GM12892 (cell line): ENCODE measurements at regions not wholly inside any gene's neighbourhood (a gene's known extent, or its start where the extent isn't known, plus 50 kb on each side); places are given as distances from the start of the nearest gene placed in this dataset.

ENCODE experiments used
- DNase-seq: peaks from one replicate; pipeline ENCODE4 v3.0.0; 2011; ENCODE audit not compliant: insufficient read length
- FAIRE-seq: peaks from 2 replicates; lab custom pipeline; 2011; peaks lifted over from hg19 to GRCh38; lab: Jason Lieb, UNC
- POLR2A ChIP-seq: IDR thresholded peaks from 2 replicates; pipeline ENCODE4 v1.6.1; 2011; ENCODE audit warnings: low read depth, low read length, control low read depth
- POLR2AphosphoS5 ChIP-seq: IDR thresholded peaks from 2 replicates; pipeline ENCODE4 v1.6.1; 2011; ENCODE audit warnings: low read depth, low read length, control low read depth
- TAF1 ChIP-seq: IDR thresholded peaks from 2 replicates; pipeline ENCODE4 v1.6.1; 2011; ENCODE audit warnings: low read depth, mild to moderate bottlenecking, control low read depth, low read length, borderline replicate concordance

DNA sequence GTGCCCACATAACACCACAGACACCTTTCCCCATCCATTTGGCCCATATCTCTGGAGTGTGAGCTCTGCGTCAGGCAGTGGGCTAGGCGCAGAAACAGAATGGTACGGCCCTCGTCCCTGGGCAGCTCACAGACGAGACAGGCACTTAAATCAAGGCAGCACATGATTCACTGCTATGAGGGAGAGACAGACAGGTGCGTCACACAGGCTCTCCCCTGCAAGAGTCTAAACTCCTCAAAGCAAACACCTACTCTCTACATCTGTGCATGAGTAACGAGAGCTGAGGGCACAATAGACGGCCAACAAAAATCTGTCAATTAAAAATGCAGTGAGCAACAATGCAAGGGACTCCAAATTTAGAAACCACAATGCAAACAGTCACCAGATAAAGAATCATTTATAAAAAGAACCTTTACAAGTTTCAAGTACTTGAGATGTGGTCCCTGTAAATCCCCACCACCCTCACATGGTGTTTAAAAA lies 348.9 kb downstream of the UQCRFS1 start:
- TF ChIP-seq POLR2A (no peak), TAF1 (no peak), POLR2AphosphoS5 (no peak)
- DNase-seq (no peak), FAIRE-seq (no peak)

DNA sequence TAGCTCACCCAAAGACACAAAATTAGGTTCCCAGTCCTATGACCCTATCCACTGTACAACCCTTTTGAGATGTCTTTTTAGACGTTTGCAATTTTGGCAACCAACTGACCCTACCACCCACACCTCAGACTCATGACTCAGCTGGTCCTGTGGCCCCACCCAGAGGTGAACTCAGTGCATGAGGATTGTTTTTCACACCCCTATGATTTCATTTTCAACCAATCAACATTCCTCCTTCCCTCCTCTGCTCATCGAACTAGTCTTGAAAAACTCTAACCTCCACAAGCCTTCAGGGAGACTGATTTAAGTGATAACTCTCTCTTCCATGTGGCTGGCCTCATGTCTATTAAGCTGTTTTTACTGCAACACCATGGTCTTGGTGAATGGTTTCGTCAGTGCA lies 350.7 kb downstream of the UQCRFS1 start:
- TF ChIP-seq POLR2A = no peak

DNA sequence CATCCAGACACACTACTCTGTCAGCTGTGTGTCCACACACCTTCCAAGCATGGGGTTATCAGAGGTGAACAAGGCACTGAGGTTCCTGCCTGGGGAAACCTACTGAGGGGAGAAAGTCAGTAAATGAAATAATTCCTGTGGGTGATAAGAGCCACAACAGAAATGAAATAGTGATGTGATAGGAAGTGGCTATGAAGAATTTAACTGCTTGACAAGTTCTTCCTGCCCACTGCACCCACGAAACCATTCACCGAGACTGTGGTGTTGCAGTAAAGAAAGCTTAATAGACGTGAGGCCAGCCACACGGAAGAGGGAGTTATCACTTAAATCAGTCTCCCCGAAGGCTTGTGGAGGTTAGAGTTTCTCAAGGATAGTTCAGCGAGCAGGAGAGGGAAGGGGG lies 353.1 kb downstream of the UQCRFS1 start:
- DNase-seq (no peak), FAIRE-seq (no peak)
- TF ChIP-seq POLR2A (no peak), TAF1 (no peak)

More for the DNA sequence above, 350.7 kb downstream of the UQCRFS1 start:
- DNase-seq = no peak
- no peak for FAIRE-seq

DNA sequence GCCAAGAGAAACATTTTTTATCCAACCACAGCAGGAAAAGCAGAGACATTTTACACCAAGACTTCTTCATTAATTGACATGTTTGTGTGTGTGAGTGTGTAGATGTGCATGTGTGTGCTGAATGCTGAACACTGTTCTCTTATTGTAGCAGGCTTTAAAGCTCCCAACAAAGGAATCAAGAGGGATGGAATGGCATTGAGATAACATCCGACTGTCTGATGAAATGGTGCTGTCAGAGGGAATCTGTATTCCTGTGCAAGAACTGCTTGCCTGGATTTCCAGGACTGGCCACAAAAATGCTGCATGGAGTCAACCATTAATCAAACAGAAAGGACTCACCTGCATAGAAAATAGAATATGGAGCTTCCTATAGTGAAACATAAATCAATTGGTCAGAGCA lies 354.0 kb downstream of the UQCRFS1 start:
- DNase-seq (no peak), FAIRE-seq (no peak)
- TF ChIP-seq TAF1 = no peak
- TF ChIP-seq POLR2A = no peak
- TF ChIP-seq POLR2AphosphoS5 = no peak

DNA sequence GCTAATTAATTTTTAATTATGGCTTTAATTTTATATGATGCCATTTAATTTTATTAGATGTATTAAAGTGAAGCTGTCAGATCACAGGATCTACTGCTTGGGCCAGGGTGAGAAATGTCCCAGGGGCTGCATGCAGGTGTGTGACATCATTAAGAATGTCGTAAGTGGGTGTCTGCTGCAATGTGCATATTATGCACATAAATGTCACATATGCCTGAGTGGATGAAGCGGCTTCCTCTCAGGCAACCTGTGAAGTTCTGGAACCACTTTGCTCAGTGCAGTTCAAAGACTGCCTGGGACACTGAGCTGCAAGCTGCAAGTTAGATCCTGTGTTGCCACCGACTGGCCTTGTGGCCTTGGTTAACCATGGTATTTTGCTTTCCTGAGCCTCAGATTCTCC lies 355.0 kb downstream of the UQCRFS1 start:
- DNase-seq (no peak), FAIRE-seq (no peak)
- no peak for TF ChIP-seq POLR2AphosphoS5
- TF ChIP-seq POLR2A = no peak
- no peak for TF ChIP-seq TAF1

DNA sequence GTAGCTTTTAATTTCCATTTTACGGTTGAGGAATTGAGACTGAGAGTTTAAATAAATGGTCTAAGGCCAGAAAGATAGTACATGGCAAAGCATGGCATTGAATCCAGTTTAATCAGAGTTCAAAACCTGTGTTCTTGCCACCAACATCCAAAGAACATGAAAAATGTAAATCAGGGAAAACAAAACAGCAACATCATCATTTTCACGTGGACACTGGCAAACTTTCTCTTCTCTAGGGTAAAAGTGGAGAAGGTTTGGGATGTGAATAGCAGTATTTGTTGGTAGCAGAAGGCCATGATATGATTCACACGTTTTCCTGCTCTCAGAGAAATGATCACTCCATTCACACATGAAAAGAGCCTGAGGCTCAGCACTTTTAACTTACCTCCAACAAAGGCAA lies 357.7 kb downstream of the UQCRFS1 start:
- no peak for FAIRE-seq
- TF ChIP-seq TAF1 = no peak
- DNase-seq = no peak

DNA sequence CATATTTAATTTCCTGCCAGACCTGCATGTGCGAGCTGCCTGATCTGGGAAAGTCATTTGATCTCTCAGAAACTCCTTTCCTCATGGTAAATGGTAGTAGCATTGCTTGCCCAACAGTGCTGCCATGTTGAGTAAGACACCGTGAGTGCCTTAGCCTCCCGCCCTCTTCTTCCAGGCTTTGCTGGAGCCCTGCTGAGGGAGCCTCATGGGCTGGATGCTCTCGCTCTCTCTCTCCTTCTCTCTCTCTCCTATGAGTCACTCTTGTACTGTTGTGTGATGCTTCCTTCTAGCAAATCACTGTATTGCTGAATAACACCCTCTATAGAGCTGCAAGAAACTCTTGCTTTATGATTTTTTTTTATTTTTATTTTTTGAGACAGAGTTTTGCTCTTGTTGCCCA lies 365.5 kb downstream of the UQCRFS1 start:
- TF ChIP-seq TAF1 (no peak), POLR2AphosphoS5 (no peak), POLR2A (no peak)
- FAIRE-seq = no peak

DNA sequence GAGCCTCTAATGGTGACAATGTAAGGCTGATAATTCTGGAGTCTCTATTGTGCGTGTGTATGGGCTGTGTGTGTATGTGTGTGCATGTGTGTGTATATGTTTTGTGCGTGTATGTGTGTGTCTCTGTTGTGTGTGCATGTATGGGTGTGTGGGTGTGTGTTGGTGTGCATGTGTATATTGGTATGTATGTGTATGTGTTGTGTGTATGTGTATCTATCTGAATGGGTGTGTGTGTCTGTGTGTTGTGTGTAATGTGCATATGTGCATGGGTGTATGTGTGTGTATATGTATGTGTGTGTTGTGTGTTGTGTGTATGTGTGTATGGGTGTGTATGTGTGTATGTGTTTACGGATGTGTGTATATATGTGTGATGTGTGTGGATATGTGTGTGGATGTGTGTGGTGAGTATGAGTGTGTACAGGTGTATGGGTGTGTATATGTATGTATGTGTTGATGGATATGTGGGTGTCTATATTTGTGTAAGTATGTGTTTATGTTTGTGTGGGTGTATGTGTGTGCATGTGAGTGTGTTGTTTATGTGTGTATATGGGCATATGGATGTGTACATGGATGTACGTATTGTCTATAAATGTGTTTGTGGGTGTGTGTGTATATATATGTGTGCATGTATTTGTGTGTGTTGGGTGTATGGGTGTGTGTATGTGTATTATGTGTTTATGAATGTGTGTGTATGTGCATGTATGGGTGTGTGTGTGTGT lies 366.7 kb downstream of the UQCRFS1 start:
- peak; percentile 62 for FAIRE-seq
- DNase-seq = no peak
- TF ChIP-seq POLR2A (no peak), POLR2AphosphoS5 (no peak), TAF1 (no peak)

More for the DNA sequence above, 365.5 kb downstream of the UQCRFS1 start:
- no peak for DNase-seq

DNA sequence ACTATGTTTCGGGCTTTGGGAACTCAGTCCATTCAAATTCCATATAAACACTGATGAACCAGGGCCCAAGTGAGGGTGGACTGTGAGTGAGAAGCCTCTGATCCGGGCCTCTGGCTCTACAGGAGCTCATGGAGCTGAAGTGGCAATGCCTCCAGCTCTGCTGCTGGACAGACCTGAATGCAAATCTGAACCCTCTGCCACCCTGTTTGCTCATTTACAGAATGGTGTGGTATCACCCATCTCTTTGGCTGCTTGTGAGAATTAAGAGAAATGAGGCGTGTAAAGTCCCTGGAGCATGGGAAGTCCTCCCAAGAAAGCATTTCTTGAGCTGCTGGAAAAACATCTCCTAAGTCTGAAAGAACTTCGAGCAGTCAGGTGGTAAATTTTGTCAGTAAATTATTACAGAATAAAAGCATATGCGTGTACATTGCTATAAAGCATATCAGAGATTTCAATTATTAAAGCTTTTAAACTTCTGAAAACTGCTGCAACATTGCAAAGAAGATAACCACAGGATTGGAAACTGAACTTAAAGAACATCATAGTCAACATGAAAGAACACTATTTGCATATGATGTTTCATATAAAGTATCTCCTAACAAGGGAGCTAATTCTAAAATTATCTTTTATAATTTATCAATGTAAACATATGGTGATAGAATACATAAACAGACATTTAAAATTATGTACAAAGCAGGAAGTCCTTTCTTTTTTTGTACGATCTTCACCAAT lies 369.0 kb downstream of the UQCRFS1 start:
- DNase-seq (no peak), FAIRE-seq (no peak)

DNA sequence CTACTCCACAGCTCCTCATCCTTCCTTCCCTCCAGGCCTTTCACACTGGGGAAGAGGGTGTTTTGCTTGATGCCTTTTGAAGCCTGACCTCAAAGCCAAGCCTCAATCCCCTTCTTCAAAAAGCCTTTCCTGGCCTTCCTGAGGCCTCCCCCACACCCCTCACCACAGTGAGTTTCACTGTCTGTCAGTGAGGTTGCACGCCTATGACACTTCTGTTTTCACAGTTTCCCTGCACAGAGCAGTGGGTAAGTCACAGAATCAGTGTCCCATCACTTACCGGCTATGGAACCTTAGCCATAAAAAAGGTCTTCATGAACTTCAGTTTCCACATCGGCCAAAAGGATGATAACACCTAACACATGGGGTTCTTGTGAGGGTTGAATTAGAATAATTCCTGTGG lies 371.4 kb downstream of the UQCRFS1 start:
- TF ChIP-seq TAF1 (no peak), POLR2A (no peak), POLR2AphosphoS5 (no peak)
- no peak for FAIRE-seq
- no peak for DNase-seq

More for the DNA sequence above, 369.0 kb downstream of the UQCRFS1 start:
- TF ChIP-seq POLR2AphosphoS5 (no peak), POLR2A (no peak), TAF1 (no peak)

DNA sequence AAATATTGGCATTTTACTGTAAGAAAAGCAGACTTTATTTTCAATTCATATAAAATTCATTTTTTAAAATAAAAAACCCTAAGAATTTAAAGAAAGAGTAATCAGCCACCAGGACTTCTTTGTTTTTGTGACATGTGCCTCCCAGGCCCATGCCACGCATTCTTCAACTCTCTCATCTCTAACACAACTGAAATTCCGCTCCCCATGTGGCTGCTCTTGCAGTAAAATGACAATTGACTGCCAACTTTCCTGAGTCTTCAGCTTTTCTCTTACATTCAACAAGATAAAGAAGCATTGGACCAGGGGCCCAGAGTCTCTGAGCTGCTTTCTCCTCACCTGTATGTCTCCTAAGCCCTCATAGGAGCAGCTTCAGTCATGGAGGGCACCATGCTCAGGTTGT lies 372.1 kb downstream of the UQCRFS1 start:
- DNase-seq (no peak), FAIRE-seq (no peak)
- TF ChIP-seq POLR2AphosphoS5 = no peak
- TF ChIP-seq POLR2A = no peak
- TF ChIP-seq TAF1 = no peak

DNA sequence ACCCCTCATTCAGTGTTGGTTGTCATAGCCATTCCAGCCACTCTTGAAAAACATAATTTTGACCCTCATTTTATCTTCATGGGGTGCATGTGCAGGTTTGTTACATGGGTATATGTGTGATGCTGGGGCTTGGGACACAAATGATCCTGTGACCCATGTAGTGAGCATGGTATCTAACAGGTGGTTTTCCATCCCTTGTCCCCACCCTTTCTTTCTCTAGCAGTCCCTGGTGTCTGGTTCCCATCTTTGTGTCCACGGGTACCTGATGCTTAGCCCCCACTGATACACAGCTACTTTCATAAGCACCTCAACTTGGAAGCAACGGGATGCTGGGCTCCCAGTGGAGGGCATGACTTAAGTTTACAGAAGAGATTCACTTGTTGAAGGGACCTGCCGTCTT lies 373.5 kb downstream of the UQCRFS1 start:
- no peak for FAIRE-seq
- TF ChIP-seq POLR2AphosphoS5 (no peak), POLR2A (no peak), TAF1 (no peak)
- DNase-seq = no peak

DNA sequence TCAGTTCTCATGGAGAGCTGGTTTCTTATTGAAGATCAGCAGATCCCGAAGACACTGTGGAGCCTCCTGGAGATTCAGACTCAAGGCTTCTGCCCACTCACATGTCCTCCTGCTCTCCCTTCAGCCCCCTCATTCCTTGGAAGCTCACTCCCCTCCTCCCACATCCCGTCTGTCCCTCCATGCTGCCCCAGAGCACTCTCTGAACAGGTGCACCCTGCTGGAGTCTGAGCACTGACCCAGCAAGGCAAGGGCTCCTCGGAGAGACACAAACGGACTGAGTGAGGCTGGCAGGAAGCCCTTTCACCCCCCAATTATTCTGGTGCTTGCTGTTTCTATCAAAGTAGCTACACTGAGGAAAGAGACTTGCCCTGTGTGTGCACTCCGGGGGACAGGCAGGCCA lies 374.0 kb downstream of the UQCRFS1 start:
- no peak for DNase-seq
- no peak for TF ChIP-seq POLR2A
- no peak for TF ChIP-seq POLR2AphosphoS5
- no peak for TF ChIP-seq TAF1
- no peak for FAIRE-seq

DNA sequence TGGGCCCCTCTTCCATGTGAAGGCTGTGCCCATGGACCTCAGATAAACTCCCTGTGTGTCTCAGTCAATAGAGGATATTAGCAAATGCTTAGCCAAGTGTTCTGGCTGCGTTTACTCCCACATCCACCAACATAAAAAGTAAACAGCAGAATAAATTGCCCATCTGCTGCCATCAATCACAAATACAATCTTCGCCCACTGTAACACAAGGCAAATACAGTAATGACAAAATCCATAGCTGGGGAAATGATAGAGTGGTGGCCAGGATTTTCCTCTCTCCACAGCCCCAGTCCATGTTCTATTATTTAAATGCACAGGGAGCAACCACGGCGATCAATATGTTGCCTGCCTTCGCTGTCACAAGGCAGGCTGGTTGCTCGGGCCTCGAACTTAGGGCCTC lies 376.5 kb downstream of the UQCRFS1 start:
- DNase-seq (no peak), FAIRE-seq (no peak)
- no peak for TF ChIP-seq POLR2AphosphoS5
- TF ChIP-seq POLR2A = no peak
- TF ChIP-seq TAF1 = no peak
